Esophagus muscularis mucosa (tissue), 3 donors: ENCODE measurements at regions not wholly inside any gene's neighbourhood (a gene's known extent, or its start where the extent isn't known, plus 50 kb on each side); places are given as distances from the start of the nearest gene placed in this dataset.

Experiments
- POLR2A ChIP-seq: fragments of 450-650 bp; IDR thresholded peaks from one replicate; pipeline ENCODE4 v1.6.1; 2017; ENCODE audit warnings: antibody characterized with exemption, moderate library complexity, mild to moderate bottlenecking, low read depth
- POLR2AphosphoS5 ChIP-seq, 2 donors: sonication (generic); formaldehyde crosslinking; IDR thresholded peaks; one replicate each; pipeline ENCODE4 v1.6.1; 2017; ENCODE audit warnings: antibody characterized with exemption in 2 of 2
- TF ChIP-seq, protein P1 (sequence below), 3 experiments: fragments of 200-600 bp in 2 of 3; fragments of 450-650 bp in 1 of 3; sonication (generic) in 2 of 3; IDR thresholded peaks; one replicate each; pipeline ENCODE4 v1.5.1; 2017 to 2019; ENCODE audit warnings: antibody characterized with exemption in 3 of 3, mild to moderate bottlenecking in 2 of 3, moderate library complexity in 1 of 3

DNA sequence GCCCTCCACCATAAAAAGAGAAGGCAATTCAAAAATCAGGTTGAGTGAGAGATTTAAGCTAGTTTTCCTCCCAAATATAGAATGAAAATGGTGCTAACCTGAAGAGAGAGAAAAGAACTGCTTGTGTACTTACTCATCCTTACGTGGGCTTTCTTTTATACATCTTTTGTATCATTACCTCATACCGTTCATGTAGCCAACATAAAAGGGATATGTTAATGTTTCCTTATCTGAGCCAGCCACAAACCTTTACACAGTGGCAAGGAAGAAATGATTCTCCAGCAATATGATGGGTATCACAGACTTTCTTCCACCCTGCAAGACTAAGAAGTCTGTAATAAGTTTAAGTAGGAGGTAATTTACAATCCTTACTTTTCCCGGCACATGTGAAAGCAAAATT lies 600.8 kb upstream of the ZNF385D start:
- TF ChIP-seq, protein P1, sequence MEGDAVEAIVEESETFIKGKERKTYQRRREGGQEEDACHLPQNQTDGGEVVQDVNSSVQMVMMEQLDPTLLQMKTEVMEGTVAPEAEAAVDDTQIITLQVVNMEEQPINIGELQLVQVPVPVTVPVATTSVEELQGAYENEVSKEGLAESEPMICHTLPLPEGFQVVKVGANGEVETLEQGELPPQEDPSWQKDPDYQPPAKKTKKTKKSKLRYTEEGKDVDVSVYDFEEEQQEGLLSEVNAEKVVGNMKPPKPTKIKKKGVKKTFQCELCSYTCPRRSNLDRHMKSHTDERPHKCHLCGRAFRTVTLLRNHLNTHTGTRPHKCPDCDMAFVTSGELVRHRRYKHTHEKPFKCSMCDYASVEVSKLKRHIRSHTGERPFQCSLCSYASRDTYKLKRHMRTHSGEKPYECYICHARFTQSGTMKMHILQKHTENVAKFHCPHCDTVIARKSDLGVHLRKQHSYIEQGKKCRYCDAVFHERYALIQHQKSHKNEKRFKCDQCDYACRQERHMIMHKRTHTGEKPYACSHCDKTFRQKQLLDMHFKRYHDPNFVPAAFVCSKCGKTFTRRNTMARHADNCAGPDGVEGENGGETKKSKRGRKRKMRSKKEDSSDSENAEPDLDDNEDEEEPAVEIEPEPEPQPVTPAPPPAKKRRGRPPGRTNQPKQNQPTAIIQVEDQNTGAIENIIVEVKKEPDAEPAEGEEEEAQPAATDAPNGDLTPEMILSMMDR (IDR thresholded peaks at IDR 0.05): no peak
- TF ChIP-seq POLR2AphosphoS5 (IDR thresholded peaks at IDR 0.05): no peak
- TF ChIP-seq POLR2A: no peak
